ENCODE measurements at regions not wholly inside any gene's neighbourhood (a gene's known extent, or its start where the extent isn't known, plus 50 kb on each side); places are given as distances from the start of the nearest gene placed in this dataset.

DNA sequence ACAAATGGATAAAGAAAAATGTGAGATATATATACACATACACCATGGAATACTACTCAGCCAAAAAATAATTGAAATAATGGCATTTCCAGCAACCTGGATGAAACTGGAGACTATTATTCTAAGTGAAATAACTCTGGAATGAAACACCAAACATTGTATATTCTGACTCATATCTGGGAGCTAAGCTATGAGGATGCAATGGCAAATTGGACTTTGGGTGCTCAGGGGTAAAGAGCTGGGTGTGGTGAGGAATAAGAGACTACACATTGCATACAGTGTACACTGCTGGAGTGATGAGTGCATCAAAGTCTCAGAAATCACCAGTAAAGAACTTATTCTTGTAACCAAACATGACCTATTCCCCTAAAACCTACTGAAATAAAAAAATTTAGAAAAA is 636.0 kb upstream of the LRATD1 start:
- Histone ChIP-seq H3K79me2 (ENCODE audit: insufficient read depth, low read length) (no peaks in the 10 kb centered on the region), H3K18ac (ENCODE audit: insufficient read length, low read depth, low read length) (no peak overlapping the region), H4K8ac (replicated peaks; ENCODE audit: insufficient read length, low read depth, low read length) (no peak overlapping the region), H3K9ac (ENCODE audit: extremely low read depth, insufficient read length, low read length) (no peak overlapping the region), H3K79me1 (ENCODE audit: insufficient read depth, low read depth, low read length, poor library complexity, severe bottlenecking) (no peaks in the 10 kb centered on the region), H2AK5ac (ENCODE audit: insufficient read length, low read length) (no peak overlapping the region), H2BK5ac (ENCODE audit: insufficient read length, low read length) (no peak overlapping the region), H3K23me2 (ENCODE audit: insufficient read length, low read depth, low read length, poor library complexity, severe bottlenecking) (no peaks in the 10 kb centered on the region), H3T11ph (ENCODE audit: low read length) (no peak overlapping the region), H3K14ac (ENCODE audit: insufficient read depth, low read length) (no peak overlapping the region), H2BK15ac (ENCODE audit: low read depth, low read length) (no peak overlapping the region), H2AFZ (ENCODE audit: low read length) (no peak overlapping the region), H4K91ac (ENCODE audit: insufficient read length, low read depth, low read length) (no peak overlapping the region), H3K4me2 (ENCODE audit: insufficient read depth, insufficient read length, low read length) (no peak overlapping the region), H2BK12ac (ENCODE audit: insufficient read length, low read depth, low read length) (no peak overlapping the region), H3K27ac (ENCODE audit: insufficient read length, low read depth, low read length) (no peak overlapping the region), H3K23ac (ENCODE audit: insufficient read length, low read depth, low read length) (no peak overlapping the region), H3K9me3 (ENCODE audit: control insufficient read depth, low read depth, low read length) (no peaks in the 10 kb centered on the region), H4K20me1 (ENCODE audit: control insufficient read depth, insufficient read depth, insufficient read length) (no peaks in the 10 kb centered on the region), H2BK20ac (ENCODE audit: low read depth, low read length, poor library complexity, severe bottlenecking) (no peak overlapping the region), H3K4me1 (ENCODE audit: insufficient read depth, low read length) (no peaks in the 10 kb centered on the region), H3K27me3 (ENCODE audit: insufficient read depth, low read length) (no peaks in the 10 kb centered on the region), H2BK120ac (ENCODE audit: low read depth, low read length, poor library complexity, severe bottlenecking) (no peak overlapping the region), H4K5ac (ENCODE audit: insufficient read length, low read depth, low read length) (no peak overlapping the region), H3K56ac (ENCODE audit: insufficient read length, low read depth, low read length) (no peak overlapping the region), H3K4ac (ENCODE audit: low read depth, low read length) (no peak overlapping the region)
- H3K9me3 Mint-ChIP-seq = peaks cover 6 to 21% of the 10 kb centered on the region in 2 experiments
- TF ChIP-seq, protein P1, sequence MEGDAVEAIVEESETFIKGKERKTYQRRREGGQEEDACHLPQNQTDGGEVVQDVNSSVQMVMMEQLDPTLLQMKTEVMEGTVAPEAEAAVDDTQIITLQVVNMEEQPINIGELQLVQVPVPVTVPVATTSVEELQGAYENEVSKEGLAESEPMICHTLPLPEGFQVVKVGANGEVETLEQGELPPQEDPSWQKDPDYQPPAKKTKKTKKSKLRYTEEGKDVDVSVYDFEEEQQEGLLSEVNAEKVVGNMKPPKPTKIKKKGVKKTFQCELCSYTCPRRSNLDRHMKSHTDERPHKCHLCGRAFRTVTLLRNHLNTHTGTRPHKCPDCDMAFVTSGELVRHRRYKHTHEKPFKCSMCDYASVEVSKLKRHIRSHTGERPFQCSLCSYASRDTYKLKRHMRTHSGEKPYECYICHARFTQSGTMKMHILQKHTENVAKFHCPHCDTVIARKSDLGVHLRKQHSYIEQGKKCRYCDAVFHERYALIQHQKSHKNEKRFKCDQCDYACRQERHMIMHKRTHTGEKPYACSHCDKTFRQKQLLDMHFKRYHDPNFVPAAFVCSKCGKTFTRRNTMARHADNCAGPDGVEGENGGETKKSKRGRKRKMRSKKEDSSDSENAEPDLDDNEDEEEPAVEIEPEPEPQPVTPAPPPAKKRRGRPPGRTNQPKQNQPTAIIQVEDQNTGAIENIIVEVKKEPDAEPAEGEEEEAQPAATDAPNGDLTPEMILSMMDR (conservative IDR thresholded peaks at IDR 0.05) = no peak
- H3K27me3 Mint-ChIP-seq (ENCODE audit: low read depth) = no peaks in the 10 kb centered on the region
- H3K4me3 Mint-ChIP-seq = no peak overlapping the region
- H3K36me3 Mint-ChIP-seq (ENCODE audit: insufficient read depth in 1 of 3, low read depth in 3 of 3) = no peaks in the 10 kb centered on the region; a peak in 1 of 7 replicates
- H3K27ac Mint-ChIP-seq = no peak overlapping the region
- no peak for DNase-seq
- no peaks in the 10 kb centered on the region for H3K4me1 Mint-ChIP-seq
